Activated B cell treated with CpG ODN at 0.5 μM for 24 hours (primary cell): ENCODE measurements at regions not wholly inside any gene's neighbourhood (a gene's known extent, or its start where the extent isn't known, plus 50 kb on each side); places are given as distances from the start of the nearest gene placed in this dataset.

ENCODE experiments used
- ATAC-seq: fragments of 200-7000 bp; cut with Tn5 transposase; one replicate; pipeline ENCODE4 v1.10.0; 2021; ENCODE audit warnings: low read depth, mild to moderate bottlenecking, moderate library complexity
- CTCF ChIA-PET: fragments of 350-600 bp; sonication (Branson Sonifier 250); formaldehyde crosslinking; loops from one replicate; lab custom pipeline; 2021; ENCODE audit warnings: antibody characterized with exemption; lab: Charles Lee
- POLR2A ChIA-PET: fragments of 350-600 bp; sonication (Branson Sonifier 250); formaldehyde crosslinking; loops from one replicate; lab custom pipeline; 2021; ENCODE audit warnings: antibody characterized with exemption; lab: Charles Lee
- DNase-seq: peaks from one replicate; pipeline ENCODE4 v3.0.0; 2022
- H3K27ac Mint-ChIP-seq: one replicate; pipeline ENCODE4 v1.8.0; 2020; ENCODE audit warnings: mixed read lengths
- H3K27me3 Mint-ChIP-seq: one replicate; pipeline ENCODE4 v1.8.0; 2021; ENCODE audit warnings: mixed read lengths
- H3K36me3 Mint-ChIP-seq: one replicate; pipeline ENCODE4 v1.8.0; 2021; ENCODE audit warnings: low read depth, mixed read lengths
- H3K4me1 Mint-ChIP-seq: one replicate; pipeline ENCODE4 v1.8.0; 2021; ENCODE audit warnings: mixed read lengths
- H3K4me3 Mint-ChIP-seq: one replicate; pipeline ENCODE4 v1.8.0; 2020; ENCODE audit warnings: mild to moderate bottlenecking, mixed read lengths
- H3K9me3 Mint-ChIP-seq: one replicate; pipeline ENCODE4 v1.8.0; 2020; ENCODE audit warnings: mixed read lengths
- intact Hi-C: fragments of 100-400 bp; cut with micrococcal nuclease; formaldehyde crosslinking; loops from one replicate; pipeline ENCODE4 v1.15.1; 2024
- TF ChIP-seq, protein P1 (sequence below): fragments of 200-600 bp; IDR thresholded peaks from one replicate; pipeline ENCODE4 v1.8.0; 2022; ENCODE audit warnings: antibody characterized with exemption, mild to moderate bottlenecking

DNA sequence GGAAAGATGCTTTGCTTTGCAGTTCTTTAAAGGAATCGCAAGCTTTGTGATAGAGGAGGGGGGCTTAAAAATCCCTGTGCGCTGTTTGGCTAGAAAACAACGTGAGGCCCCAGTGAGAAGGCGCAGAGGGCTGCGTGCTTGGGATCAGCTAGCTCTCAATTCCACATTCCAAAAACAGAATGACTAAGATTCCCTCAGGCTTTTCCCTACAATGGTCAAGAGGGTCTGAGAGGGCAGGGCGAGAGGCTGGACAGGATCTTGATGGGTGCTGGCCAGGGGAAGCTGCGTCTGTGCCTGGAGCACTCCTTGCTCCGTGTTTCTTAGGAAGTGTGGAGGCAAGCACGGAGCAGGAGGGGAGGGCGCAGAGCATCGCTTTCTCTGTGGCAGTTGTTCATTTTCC lies 72.1 kb upstream of the INHBA start:
- TF ChIP-seq, protein P1, sequence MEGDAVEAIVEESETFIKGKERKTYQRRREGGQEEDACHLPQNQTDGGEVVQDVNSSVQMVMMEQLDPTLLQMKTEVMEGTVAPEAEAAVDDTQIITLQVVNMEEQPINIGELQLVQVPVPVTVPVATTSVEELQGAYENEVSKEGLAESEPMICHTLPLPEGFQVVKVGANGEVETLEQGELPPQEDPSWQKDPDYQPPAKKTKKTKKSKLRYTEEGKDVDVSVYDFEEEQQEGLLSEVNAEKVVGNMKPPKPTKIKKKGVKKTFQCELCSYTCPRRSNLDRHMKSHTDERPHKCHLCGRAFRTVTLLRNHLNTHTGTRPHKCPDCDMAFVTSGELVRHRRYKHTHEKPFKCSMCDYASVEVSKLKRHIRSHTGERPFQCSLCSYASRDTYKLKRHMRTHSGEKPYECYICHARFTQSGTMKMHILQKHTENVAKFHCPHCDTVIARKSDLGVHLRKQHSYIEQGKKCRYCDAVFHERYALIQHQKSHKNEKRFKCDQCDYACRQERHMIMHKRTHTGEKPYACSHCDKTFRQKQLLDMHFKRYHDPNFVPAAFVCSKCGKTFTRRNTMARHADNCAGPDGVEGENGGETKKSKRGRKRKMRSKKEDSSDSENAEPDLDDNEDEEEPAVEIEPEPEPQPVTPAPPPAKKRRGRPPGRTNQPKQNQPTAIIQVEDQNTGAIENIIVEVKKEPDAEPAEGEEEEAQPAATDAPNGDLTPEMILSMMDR: no peak
- no peaks in the 10 kb centered on the region for H3K27me3 Mint-ChIP-seq

DNA sequence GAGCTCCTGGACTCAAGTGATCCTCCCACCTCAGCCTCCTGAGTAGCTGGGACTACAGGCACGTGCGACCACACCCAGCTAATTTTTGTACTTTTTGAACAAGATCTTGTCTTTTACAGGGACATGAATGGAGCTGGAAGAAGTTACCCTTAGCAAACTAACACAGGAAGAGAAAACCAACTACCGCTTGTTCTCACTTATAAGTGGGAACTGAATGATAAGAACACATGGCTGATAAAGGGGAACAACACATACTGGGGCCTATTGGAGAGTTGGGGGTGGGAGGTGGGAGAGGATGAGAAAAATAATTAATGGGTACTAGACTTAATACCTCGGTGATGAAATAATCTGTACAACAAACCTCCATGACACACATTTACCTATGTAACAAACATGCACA lies 70.9 kb upstream of the INHBA start:
- TF ChIP-seq, protein P1: no peak
- Mint-ChIP-seq H3K27me3 (no peaks in the 10 kb centered on the region), H3K4me1 (peaks cover 4% of the 10 kb centered on the region), H3K4me3 (no peak overlapping the region), H3K36me3 (no peaks in the 10 kb centered on the region), H3K27ac (no peak overlapping the region), H3K9me3 (peaks cover 6% of the 10 kb centered on the region)
- intact Hi-C loops: no loop called here
- CTCF ChIA-PET: no interaction called here
- POLR2A ChIA-PET: no interaction called here
- ATAC-seq (no peak), DNase-seq (no peak)

More for the DNA sequence above, 72.1 kb upstream of the INHBA start:
- no peak overlapping the region for H3K27ac Mint-ChIP-seq
- intact Hi-C loops: no loop called here
- peaks cover 7% of the 10 kb centered on the region for H3K4me1 Mint-ChIP-seq
- ATAC-seq: no peak
- no peaks in the 10 kb centered on the region for H3K36me3 Mint-ChIP-seq
- CTCF ChIA-PET: no interaction called here
- H3K4me3 Mint-ChIP-seq: no peak overlapping the region
- no peak for DNase-seq
- H3K9me3 Mint-ChIP-seq: no peaks in the 10 kb centered on the region
- POLR2A ChIA-PET: no interaction called here

DNA sequence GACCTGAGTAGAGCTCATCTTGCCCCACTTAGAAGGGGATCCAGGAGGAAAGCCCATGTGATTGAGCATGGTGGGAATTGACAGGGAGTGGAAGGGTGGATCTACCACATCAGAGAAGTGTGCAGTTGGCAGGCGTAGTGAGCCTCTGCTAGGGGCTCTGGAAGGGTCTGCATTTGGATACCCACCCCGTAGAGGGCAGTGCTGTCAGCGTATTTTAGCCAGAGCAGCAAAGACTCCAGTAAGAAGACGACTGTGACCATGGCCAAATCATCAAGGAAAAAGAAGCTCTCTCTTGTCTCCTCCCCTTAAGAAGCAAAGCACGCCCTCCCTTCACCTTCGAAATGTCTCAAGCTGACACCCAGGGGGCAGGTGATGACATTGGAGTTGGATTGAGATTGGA lies 68.8 kb upstream of the INHBA start:
- DNase-seq (no peak), ATAC-seq (no peak)
- Mint-ChIP-seq H3K27ac (no peak overlapping the region), H3K4me3 (no peak overlapping the region), H3K4me1 (peaks cover 4% of the 10 kb centered on the region), H3K27me3 (no peaks in the 10 kb centered on the region), H3K9me3 (peaks cover 7% of the 10 kb centered on the region), H3K36me3 (no peaks in the 10 kb centered on the region)
- POLR2A ChIA-PET: no interaction called here
- intact Hi-C loops: no loop called here
- TF ChIP-seq, protein P1: no peak
- CTCF ChIA-PET: interaction anchor here (0.7 kb wide), 1 partner anchor 93 kb away, joined by 3 read pairs; no protein-coding TSS in a partner anchor

DNA sequence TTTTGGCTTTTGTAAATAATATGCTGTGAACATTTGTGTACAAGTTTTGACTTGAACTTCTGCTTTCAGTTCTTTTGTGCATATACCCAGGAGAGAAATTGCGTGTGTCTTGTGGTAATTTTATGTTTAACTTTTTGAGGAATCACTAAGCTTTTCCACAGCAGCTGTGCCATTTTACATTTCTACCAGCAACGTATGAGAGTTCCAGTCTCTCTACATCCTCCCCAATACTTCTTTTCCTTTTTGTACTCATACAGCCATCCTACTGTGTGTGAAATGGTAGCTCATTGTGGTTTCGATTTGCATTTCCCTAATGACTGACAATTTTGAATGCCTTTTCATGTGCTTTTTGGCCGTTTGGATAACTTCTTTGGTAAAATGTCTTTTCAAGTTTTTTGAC lies 66.3 kb upstream of the INHBA start:
- H3K9me3 Mint-ChIP-seq: peaks cover 7% of the 10 kb centered on the region
- peaks cover 4% of the 10 kb centered on the region for H3K4me1 Mint-ChIP-seq
- ATAC-seq (no peak), DNase-seq (no peak)
- H3K27me3 Mint-ChIP-seq: no peaks in the 10 kb centered on the region
- no peaks in the 10 kb centered on the region for H3K36me3 Mint-ChIP-seq
- ChIA-PET CTCF (no interaction called here), POLR2A (interaction anchor here (0.5 kb wide), 1 partner anchor 1330 kb away, joined by 3 read pairs; no protein-coding TSS in a partner anchor)
- H3K27ac Mint-ChIP-seq: no peak overlapping the region
- TF ChIP-seq, protein P1: no peak
- no peak overlapping the region for H3K4me3 Mint-ChIP-seq
- intact Hi-C loops: no loop called here

DNA sequence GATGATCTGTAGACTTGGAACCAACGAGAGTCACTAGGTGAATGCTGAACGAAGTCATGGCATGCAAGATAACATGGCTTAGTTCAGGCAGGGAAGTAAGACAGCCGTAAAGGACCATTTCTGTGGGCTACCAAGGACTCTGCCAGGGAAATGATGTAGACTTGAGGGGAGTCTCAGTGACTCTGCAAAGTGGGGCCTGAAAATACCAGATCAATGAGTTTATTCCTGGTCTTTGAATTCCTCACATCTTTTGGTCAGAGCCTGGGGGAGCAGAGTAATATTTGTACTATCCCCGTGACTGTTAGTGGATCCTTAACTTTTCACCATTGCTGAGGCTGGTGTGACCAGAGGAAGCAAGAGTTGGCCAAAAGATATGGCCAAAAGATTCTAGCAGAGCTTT lies 60.7 kb upstream of the INHBA start:
- POLR2A ChIA-PET: no interaction called here
- H3K9me3 Mint-ChIP-seq: peaks cover 10% of the 10 kb centered on the region
- no peaks in the 10 kb centered on the region for H3K36me3 Mint-ChIP-seq
- CTCF ChIA-PET: no interaction called here
- H3K27me3 Mint-ChIP-seq: no peaks in the 10 kb centered on the region
- TF ChIP-seq, protein P1: no peak
- H3K4me3 Mint-ChIP-seq: no peak overlapping the region
- no peaks in the 10 kb centered on the region for H3K4me1 Mint-ChIP-seq
- no peak for DNase-seq
- H3K27ac Mint-ChIP-seq: no peak overlapping the region
- ATAC-seq: no peak
- intact Hi-C loops: no loop called here
